Activated CD4-positive, alpha-beta T cell treated with anti-CD3 and anti-CD28 coated beads for 24 hours (primary cell): ENCODE measurements at regions not wholly inside any gene's neighbourhood (a gene's known extent, or its start where the extent isn't known, plus 50 kb on each side); places are given as distances from the start of the nearest gene placed in this dataset.

Experiments used
- DNase-seq, 2 donors: peaks; one replicate each; pipeline ENCODE4 v3.0.0-alpha.2; 2020; ENCODE audit warnings: low read depth in 2 of 2

DNA sequence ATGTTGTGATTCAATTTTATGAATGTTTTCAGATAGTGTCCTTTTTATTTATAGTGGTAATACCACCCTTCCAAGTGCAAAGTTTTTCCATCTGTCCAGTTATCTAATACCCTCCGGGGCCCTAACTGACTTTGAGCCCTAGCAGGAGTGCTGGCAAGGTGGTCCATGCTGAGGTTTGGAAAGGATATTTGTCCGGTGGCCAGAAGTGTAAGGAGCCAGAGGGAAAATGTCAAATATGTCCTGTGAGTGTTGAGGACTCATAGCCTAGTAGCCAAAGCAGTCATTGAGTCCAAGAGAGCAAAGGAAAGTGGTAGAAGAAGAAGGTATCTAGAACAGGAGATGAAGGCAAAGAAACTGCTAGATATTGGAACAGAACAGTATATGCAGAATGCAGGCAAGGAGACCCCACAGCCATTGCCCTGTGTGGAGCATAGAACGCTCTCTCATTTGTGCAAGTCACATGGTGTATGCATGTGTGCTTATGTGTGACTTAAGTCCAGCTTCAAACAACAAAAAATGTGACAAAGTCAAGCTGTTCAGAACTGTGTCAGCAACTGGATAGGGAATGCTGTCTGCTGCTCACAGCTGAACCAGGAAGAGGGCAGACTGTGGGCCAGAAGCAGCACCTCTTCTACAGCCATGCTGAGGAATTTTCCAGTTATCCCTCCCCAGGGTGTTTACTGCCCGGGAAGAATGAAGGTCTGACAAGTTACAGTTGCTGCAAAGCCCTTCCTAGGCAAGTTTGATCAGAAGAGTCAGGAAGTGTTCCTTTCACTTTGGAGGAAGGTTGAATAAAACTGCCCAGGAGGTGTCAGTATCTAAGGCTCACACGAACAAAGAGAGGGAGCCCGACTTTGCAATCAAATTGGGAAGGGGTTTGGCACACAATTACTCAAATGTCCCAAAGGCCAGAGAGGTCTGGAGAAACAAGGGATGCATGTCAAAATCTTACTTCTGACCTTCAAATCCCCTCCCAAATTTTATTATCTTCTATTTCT lies 463.3 kb upstream of the DMAC1 start:
- DNase-seq, result no peak

GRCh38 chr9:8261737-8262136 lies 462.2 kb upstream of the DMAC1 start:
- DNase-seq, result no peak

DNA sequence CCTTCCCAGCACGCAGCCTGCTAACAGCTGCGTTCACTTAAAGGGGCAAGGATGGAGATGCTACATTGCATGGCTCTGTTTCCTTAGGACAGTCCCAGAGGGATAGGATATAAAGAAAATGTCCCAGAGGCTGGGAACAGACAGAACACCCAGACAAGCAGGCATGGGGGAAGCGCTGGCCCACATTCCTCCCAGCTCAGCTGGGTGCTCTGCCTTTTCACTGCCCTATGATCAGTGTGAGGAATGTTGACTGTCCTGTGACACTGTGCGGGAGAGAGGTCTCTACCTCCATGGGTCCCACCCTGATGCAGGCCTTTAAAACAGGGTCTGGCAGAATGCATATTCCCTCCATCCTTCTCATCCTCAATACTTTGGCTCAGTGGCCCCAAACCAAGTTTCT lies 459.4 kb upstream of the DMAC1 start:
- DNase-seq, result no peak

GRCh38 chr9:8256880-8257279 lies 457.3 kb upstream of the DMAC1 start:
- DNase-seq, result no peak

GRCh38 chr9:8255850-8256249 lies 456.3 kb upstream of the DMAC1 start:
- DNase-seq, result no peak

DNA sequence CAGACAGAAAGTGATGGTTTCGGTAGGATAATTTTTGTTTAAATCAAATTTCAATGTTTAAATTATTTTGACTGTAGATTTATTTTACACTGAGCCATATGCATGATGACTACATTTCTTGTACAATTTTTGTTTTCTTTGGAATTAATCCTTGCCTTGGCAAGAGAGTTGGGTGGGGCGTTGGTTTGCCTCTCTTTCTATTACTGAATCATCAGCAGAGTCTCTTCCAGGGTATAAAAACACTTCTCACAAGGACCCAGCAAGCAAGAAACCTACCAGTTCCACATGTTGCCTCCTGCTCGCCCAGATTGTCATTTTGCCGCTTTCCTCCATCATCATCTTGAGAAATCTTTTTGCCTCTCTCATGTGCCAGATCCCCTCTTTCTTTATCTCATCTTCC lies 455.0 kb upstream of the DMAC1 start:
- DNase-seq, result no peak

GRCh38 chr9:8252445-8252844 lies 452.9 kb upstream of the DMAC1 start:
- DNase-seq, result no peak

DNA sequence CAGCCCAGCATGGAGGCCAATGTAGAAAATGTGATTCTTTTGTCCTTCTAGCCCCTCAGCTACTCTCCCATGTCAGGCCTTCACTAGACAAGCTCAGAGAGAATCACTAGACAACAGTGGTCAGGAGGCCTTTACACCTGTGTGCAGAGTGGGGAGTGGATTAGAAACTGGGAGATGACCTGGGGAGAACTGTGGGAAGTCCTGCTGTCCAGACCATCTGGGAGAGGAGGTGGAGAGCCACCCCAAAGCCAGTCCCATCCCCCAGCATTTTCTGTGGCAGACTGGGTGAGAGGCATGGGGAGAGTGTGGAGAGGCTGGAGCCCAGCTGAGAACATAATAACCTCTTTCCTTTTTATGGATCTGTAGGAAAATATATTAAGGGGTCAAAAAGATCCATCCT lies 452.0 kb upstream of the DMAC1 start:
- DNase-seq, result no peak

DNA sequence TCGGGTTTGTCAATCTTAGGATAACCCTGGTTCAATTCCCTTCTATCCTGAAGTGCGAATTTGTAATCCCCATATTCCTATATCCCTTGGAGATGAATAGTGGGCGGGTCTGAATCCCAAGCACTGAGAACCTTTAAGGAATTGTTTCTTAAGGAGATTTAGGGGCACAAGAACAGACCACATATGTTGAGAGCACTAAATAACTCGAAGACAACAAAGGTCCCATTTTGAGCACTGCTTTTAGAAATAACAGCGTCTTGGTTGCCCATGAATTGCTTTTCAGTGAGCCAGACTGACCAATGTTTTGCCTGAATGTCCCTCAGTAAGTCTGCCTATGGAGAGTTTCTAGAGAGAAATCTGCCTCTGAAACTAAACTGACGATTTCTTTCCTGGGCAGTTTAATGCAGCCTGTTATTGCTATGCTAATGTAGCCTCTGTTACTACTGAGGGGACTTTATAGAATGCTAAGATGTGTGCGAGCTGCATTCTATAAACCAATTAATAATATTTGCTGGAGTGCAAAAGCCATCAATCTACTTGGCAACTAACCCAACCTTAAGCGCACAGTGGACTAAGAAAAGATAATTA lies 445.0 kb upstream of the DMAC1 start:
- no peak for DNase-seq

- no peak for DNase-seq
These were observed 441.6 kb upstream of the DMAC1 start for GRCh38 chr9:8241201-8241600.

GRCh38 chr9:8237096-8237495 lies 437.5 kb upstream of the DMAC1 start:
- DNase-seq, result no peak

DNA sequence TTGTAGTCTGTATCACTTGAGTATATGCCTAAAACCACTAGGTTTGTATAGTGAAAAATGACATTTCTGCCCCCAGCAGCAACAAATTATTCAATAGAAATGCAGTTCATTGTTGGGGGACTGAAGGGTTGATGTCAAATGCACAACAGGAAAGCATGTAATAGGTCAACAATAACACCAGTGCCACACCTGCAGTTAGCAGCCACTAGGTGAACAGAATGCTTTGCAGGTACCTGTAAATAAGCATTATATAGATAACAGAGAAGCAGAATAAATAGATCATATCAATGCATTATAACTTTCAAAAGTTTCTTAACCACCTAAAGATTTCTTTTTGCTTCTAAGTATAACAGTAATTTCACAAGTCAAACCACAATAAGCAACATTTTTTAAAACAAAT lies 435.9 kb upstream of the DMAC1 start:
- DNase-seq, result no peak

- DNase-seq, result no peak
These were observed 434.7 kb upstream of the DMAC1 start for GRCh38 chr9:8234316-8234715.

GRCh38 chr9:8232726-8233125 lies 433.1 kb upstream of the DMAC1 start:
- no peak for DNase-seq

DNA sequence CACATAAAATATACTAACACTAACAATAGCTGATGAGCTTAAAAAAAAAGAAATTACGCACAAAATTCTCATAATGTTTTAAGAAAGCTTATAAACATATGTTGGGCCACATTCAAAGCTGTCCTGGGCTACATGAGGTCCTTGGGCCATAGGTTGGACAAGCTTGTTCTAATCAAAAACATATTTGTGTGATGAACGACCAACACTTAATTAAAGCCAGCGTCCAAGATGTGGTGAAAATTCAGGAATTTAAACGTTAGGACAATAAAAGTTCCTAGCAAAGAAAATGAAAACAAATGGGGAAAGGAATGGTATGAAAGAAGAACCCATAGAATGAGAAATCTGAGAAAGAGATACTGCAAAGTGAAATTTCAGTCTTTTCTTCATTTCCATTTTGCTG lies 429.6 kb upstream of the DMAC1 start:
- DNase-seq, result no peak

DNA sequence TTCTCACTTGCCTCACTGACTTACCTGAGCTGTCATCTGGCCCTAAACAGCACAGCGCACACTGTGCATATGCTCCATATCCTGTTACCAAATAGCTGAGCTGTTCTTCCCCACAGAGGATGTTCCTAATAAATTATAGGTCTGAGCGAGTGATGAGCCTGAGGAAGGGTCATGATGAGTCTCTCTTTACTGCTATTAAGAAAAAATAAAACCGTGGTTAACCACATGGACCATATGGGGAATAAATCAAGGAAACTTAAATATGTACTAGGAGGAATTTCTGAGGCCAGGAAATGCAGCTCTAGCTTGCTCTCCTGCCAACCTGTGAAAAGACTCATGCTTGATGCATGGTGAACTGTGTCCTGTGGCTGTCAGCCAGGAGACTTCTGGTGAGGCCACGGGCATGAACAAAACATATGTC lies 424.8 kb upstream of the DMAC1 start:
- DNase-seq, result no peak

DNA sequence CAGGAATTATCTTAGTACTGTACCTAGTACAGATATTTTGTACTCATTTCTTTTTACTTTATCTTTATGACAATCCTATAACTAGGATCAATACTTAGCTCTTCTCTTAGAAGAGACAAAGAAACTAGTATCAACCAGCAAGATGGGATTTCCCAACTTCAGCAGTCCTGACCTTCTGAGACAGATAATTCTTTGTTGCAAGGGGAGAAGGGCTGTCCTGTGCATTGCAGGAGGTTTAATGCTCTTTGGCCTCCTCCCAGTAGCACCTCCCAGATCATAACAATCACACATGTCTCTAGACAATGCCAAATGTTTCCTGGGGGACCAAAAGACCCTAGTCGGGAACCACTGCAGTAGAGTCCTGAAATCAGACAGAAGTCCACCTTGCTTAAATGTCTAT lies 424.3 kb upstream of the DMAC1 start:
- DNase-seq, result no peak

DNA sequence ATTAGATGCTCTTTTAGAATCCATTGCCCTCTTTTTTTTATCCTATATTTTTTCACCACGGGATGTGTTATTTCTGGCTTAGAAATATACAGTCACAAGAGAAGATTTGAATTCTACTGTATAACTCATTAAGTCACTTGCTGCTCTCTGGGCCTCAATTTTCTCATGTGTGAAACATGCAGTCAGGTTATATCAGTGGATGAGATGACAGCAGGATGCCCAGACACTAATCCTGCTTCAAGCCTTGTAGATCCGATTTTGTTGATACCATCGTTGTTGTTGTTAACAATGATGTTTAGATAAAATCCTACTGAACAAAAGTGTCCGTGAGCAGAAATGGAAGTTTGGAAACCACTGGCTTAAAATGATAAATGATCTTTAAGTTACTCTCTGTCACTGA lies 421.9 kb upstream of the DMAC1 start:
- DNase-seq, result no peak

DNA sequence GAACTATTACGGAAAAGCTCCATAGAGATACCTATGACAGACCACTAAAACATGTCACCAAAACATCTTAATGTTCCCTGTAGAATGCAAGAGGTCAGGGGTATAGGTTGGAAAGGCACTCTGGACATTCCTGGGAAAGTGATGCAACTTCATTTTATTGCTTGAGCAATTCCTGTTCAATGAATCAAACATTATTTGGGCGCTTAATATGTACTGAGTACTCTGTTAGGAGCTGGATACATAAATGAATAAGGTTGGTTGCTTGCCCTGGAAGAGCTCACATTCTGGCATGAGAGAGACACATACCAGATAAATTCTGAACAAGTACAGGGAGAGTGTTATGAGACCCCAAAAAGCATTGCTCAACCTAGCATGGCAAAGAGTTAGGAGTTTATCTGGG lies 408.9 kb upstream of the DMAC1 start:
- DNase-seq, result no peak

GRCh38 chr9:8207596-8207995 lies 408.0 kb upstream of the DMAC1 start:
- no peak for DNase-seq

DNA sequence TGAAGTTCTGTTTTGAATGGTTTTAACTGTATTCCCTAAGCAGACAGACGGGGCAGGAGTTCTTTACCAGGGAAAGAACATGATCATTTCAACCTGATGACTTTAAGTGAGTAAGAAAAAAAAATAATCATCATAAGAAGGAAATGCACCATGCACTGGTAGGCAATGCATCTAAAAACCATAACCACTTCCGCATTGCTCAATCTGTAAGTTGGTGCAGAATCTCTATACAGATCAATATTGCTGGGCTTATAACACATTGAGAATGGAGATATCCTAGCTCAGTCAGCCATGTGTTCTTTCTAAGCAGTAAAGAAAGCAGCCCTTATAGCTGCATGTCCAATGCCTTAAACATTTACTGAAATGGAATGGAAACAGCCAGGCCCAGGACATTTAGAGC lies 407.1 kb upstream of the DMAC1 start:
- no peak for DNase-seq

DNA sequence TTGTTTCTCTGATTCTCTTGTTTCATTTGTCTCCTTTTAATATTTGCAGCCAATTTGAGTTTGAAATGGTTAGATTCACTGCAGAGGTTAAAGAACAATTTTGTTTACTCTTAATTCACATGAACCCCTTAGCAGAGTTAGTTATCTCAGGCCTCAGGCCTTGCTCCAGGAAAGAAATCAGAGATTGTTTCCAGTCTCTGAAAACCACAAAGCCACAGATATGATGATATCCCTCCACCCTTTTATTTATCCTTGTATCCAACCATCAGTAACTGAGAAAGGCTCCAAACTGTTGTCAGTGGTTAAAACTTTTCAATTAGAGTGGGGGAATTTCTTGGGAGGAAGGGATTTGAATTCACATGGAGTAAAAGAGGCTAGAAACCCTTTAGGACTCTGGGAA lies 406.0 kb upstream of the DMAC1 start:
- no peak for DNase-seq

DNA sequence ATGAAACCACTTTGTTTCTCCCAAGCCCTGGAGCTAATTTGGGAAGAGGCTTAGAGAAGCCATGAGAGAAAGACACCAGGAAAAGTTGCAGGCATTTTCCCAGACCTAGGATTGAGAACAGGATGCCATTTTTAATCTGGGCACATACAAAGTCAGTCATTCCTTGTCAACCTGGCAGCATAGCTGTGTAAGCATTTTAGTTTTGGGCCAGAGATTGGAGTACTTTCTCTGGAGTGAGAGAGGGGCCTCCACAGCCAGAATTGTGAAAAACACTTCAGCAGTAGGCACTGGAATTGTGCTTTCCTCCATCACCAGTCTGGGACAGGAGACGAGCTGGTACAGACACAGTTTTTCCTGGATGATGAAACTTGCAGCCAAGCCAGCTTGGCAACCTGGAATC lies 390.3 kb upstream of the DMAC1 start:
- no peak for DNase-seq
